Neural progenitor cell (in vitro differentiated cells): ENCODE measurements at regions not wholly inside any gene's neighbourhood (a gene's known extent, or its start where the extent isn't known, plus 50 kb on each side); places are given as distances from the start of the nearest gene placed in this dataset.

Experiments
- EZH2 ChIP-seq: fragments of 200-600 bp; sonication (generic); IDR thresholded peaks from 2 replicates; pipeline ENCODE4 v1.6.1; 2017; ENCODE audit warnings: antibody characterized with exemption, mild to moderate bottlenecking, moderate library complexity
- TF ChIP-seq, protein P1 (sequence below): fragments of 200-600 bp; sonication (generic); IDR thresholded peaks from 2 replicates; pipeline ENCODE4 v1.5.1; 2017; ENCODE audit warnings: antibody characterized with exemption, mild to moderate bottlenecking

DNA sequence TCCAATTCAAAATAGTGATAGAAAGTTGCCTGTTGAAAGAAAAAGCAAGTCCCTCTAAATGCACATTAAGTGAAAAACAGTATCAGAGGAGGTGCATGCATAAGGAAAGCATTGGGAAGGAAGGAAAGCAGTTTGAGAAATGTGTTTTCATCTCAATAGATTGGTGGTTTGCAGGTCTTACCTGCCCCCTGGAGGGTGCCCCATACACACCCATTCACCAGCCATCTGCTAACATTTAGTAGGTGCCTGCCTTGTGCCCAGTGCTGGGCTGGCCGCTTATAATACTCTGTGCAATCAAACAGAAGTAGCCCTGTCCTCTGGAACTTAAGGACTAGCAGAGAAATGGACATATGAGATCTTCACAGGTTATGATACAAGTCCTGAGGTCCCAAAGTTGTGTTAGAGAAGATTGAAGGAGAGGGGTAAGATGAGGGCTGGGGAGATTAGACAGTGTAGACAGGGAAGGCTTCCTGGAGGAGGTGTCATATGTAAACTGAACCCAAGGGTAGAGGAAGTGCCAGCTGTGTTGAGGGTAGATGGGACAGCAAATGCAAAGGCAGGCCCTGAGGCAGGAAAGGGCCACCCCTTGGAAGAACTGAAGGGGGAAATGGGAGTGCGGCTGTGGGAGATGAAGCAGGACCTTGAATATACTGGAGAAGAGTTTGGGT is 184.2 kb downstream of the MN1 start:
- TF ChIP-seq, protein P1, sequence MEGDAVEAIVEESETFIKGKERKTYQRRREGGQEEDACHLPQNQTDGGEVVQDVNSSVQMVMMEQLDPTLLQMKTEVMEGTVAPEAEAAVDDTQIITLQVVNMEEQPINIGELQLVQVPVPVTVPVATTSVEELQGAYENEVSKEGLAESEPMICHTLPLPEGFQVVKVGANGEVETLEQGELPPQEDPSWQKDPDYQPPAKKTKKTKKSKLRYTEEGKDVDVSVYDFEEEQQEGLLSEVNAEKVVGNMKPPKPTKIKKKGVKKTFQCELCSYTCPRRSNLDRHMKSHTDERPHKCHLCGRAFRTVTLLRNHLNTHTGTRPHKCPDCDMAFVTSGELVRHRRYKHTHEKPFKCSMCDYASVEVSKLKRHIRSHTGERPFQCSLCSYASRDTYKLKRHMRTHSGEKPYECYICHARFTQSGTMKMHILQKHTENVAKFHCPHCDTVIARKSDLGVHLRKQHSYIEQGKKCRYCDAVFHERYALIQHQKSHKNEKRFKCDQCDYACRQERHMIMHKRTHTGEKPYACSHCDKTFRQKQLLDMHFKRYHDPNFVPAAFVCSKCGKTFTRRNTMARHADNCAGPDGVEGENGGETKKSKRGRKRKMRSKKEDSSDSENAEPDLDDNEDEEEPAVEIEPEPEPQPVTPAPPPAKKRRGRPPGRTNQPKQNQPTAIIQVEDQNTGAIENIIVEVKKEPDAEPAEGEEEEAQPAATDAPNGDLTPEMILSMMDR, result no peak
- TF ChIP-seq EZH2, result no peak
